ENCODE measurements at regions not wholly inside any gene's neighbourhood (a gene's known extent, or its start where the extent isn't known, plus 50 kb on each side); places are given as distances from the start of the nearest gene placed in this dataset.

GRCh38 chr6:65761890-65762289 lies 54.9 kb upstream of the EYS start:
- no CpG with 5 or more reads among the region's 4 CpGs for WGBS (ENCODE audit: insufficient coverage)
- Histone ChIP-seq H3K27ac (ENCODE audit: insufficient read depth in 1 of 2, low read depth in 1 of 2, low read length in 2 of 2, poor library complexity in 1 of 2, severe bottlenecking in 2 of 2) (no peak overlapping the region), H3K4me3 (ENCODE audit: control insufficient read depth in 1 of 7, extremely low read depth in 1 of 7, insufficient read depth in 4 of 7, low read depth in 2 of 7, low read length in 6 of 7) (no peak overlapping the region), H3K9me3 (ENCODE audit: control extremely low read depth in 1 of 5, control insufficient read depth in 4 of 5, insufficient read depth in 2 of 5, low read depth in 1 of 5, low read length in 4 of 5) (no peaks in the 10 kb centered on the region), H3K27me3 (replicated peaks in 2 of 5; ENCODE audit: control insufficient read depth in 4 of 5, insufficient read depth in 5 of 5, low read length in 4 of 5) (no peaks in the 10 kb centered on the region), H3K36me3 (ENCODE audit: control insufficient read depth in 4 of 4, insufficient read depth in 4 of 4, low read length in 3 of 4) (no peaks in the 10 kb centered on the region), H3K4me1 (ENCODE audit: control extremely low read depth in 1 of 4, control insufficient read depth in 4 of 4, insufficient read depth in 4 of 4, low read length in 3 of 4) (no peaks in the 10 kb centered on the region)
- CTCF ChIA-PET, result interaction anchor here (1.2 kb wide), 1 partner anchor 10 kb away, joined by 3 read pairs; no protein-coding TSS in a partner anchor
- no peak for DNase-seq
- POLR2A ChIA-PET, result no interaction called here

- H3K9me3 ChIP-seq (ENCODE audit: control extremely low read depth in 1 of 5, control insufficient read depth in 4 of 5, insufficient read depth in 2 of 5, low read depth in 1 of 5, low read length in 4 of 5), result no peaks in the 10 kb centered on the region
- H3K4me3 ChIP-seq (ENCODE audit: control insufficient read depth in 1 of 7, extremely low read depth in 1 of 7, insufficient read depth in 4 of 7, low read depth in 2 of 7, low read length in 6 of 7), result no peak overlapping the region
- no peaks in the 10 kb centered on the region for H3K27me3 ChIP-seq (replicated peaks in 2 of 5; ENCODE audit: control insufficient read depth in 4 of 5, insufficient read depth in 5 of 5, low read length in 4 of 5)
- H3K4me1 ChIP-seq (ENCODE audit: control extremely low read depth in 1 of 4, control insufficient read depth in 4 of 4, insufficient read depth in 4 of 4, low read length in 3 of 4), result no peaks in the 10 kb centered on the region
- POLR2A ChIA-PET, result no interaction called here
- H3K36me3 ChIP-seq (ENCODE audit: control insufficient read depth in 4 of 4, insufficient read depth in 4 of 4, low read length in 3 of 4), result no peaks in the 10 kb centered on the region
- no peak for DNase-seq
- no peak overlapping the region for H3K27ac ChIP-seq (ENCODE audit: insufficient read depth in 1 of 2, low read depth in 1 of 2, low read length in 2 of 2, poor library complexity in 1 of 2, severe bottlenecking in 2 of 2)
- CTCF ChIA-PET, result no interaction called here
- WGBS (ENCODE audit: insufficient coverage), result 100% methylated on average over 1 of the region's 1 CpG
These were observed 53.3 kb upstream of the EYS start for GRCh38 chr6:65760285-65760684.

Data from common myeloid progenitor, CD34-positive (primary cell).